ENCODE measurements at regions not wholly inside any gene's neighbourhood (a gene's known extent, or its start where the extent isn't known, plus 50 kb on each side); places are given as distances from the start of the nearest gene placed in this dataset.
A peak's percentile ranks its signal among the peaks of the same experiment; 100 is the strongest.
"Not testable (repeated sequence)": the region's sequence is repeated elsewhere in the genome, so short reads cannot be mapped to it uniquely, and the experiment has no call there.

- DNase-seq, result no peak
Observed at GRCh38 chr2:19198381-19198780, 160.0 kb downstream of the OSR1 start.

DNA sequence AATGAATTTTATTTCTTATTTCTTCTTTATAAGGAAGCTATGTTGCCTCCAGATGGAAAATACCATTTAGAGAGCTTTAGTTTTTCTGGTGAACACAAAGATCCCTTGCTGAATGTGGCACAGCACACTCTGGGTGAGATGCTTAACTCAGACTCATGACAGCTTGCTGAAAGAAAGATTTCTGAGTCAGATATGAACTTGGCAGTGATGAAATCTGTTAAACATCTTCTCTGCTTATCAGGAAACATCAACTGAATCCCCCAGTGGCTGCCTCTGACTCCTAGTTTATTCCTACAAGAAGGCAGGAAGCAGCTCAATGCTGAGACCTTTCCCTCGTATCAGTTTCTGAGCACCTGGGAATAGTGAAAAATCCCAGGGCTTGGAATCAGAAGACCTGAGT, 162.8 kb downstream of the OSR1 start:
- no peak for DNase-seq

DNA sequence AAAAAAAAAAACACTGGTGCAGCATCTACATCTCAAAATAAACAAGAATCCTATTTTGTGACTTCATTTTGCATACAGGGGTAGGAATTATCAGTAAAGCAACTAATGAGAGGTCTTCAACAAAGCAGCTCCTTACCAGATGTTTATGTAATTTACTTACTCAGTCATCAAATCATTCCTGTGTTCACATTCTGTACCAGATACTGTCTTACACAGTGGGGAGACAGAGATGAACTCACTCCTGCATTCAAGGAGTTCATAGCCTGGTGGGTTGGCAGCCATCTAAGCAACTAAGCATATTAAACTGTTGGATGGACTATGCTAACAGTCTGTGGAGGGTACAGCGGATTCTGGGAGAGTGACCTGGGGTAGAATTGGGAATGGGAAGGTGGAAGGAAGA, 169.0 kb downstream of the OSR1 start:
- DNase-seq, result no peak

- no peak for DNase-seq
Observed at GRCh38 chr2:19187323-19188020, 171.0 kb downstream of the OSR1 start.

GRCh38 chr2:19185086-19185485, 173.3 kb downstream of the OSR1 start:
- DNase-seq, result no peak

- DNase-seq, result no peak
Observed at GRCh38 chr2:19178175-19178574, 180.2 kb downstream of the OSR1 start.

GRCh38 chr2:19176977-19177376, 181.4 kb downstream of the OSR1 start:
- no peak for DNase-seq

- DNase-seq, result no peak
Observed at GRCh38 chr2:19176172-19176852, 182.1 kb downstream of the OSR1 start.

- DNase-seq, result no peak
Observed at GRCh38 chr2:19174176-19174575, 184.2 kb downstream of the OSR1 start.

GRCh38 chr2:19171409-19171808, 187.0 kb downstream of the OSR1 start:
- DNase-seq, result peak; percentile 76

- DNase-seq, result no peak
Observed at GRCh38 chr2:19169134-19169768, 189.2 kb downstream of the OSR1 start.

DNA sequence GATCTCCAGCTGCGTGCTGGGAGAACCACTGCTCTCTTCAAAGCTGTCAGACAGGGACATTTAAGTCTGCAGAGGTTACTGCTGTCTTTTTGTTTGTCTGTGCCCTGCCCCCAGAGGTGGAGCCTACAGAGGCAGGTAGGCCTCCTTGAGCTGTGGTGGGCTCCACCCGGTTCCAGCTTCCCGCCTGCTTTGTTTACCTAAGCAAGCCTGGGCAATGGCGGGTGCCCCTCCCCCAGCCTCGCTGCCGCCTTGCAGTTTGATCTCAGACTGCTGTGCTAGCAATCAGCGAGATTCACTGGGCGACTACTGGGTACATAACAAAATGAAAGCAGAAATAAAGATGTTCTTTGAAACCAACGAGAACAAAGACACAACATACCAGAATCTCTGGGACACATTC, 194.3 kb downstream of the OSR1 start:
- DNase-seq, result not testable (repeated sequence)

DNA sequence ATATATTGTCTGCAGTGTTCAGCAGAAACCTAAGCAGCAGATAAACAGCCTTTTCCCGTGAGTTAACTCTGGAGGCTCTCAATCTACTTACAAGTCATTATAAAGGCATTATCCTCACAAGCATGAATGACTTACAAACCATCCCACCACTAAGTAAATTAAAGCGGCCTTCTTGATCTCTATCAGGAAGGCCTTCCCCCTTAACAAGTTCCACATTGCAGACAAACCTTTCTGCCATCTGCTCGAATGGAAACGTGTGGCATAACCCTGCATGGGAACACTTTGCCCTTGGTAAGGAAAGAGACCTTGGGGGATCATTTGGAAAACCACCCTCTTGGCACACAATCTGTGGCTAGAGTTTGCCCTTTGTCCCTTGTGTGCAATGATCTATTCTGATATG, 199.5 kb downstream of the OSR1 start:
- peak; percentile 98 for DNase-seq

- peak; percentile 55 for DNase-seq
Observed at GRCh38 chr2:19158211-19158610, 200.2 kb downstream of the OSR1 start.

DNA sequence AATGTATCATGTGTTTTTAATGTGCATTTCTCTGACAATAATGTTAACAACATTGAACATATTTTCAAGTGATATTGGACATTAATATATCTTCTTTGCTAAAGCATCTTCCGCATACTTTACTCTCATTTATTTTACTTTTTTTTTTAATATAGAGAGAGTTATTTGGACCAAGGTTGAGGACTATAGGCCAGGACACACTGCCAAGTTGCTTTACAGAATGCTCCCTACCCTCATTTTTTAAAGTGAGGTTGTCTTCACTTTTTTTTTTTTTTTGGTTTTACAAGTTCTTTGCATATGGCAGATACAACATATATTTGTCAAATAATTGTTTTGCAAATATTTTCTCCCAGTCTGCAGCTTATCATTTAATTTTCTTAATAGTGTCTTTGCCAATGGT, 201.8 kb downstream of the OSR1 start:
- DNase-seq, result no peak

DNA sequence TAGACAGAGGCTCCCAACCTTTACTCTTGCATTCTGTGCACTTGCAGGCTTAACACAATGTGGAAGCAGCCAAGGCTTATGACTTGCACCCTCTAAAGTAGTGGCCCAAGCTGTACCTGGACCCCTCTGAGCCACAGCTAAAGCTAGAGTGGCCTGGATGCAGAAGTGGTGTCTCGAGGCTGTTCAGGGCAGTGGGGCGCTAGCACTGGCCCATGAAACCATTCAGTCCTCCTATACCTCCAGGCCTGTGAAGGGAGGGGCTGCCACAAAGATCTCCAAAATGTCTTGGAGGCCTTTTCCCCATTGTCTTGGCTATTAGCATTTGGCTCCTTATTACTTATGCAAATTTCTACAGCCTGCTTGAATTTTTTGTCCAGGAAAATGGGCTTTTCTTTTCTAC, 207.7 kb downstream of the OSR1 start:
- no peak for DNase-seq

DNA sequence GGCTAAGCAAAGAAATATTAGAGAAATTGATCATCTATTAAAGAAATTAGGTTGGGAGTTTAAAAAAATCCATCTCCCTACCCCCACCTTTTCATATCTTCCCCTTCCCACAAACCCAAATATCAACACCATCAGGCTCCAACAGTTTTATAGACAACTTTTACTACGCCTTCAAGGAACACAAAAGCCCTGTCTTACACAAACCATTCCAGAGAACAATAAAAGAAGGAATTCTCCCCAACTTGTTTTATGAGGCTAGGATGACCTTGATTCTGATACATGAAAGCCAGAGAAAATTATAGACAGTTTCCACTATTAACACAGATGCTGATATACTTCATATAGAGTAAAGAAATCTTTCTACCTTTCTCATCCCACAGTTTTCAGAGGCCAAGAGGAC, 211.6 kb downstream of the OSR1 start:
- DNase-seq, result no peak

DNA sequence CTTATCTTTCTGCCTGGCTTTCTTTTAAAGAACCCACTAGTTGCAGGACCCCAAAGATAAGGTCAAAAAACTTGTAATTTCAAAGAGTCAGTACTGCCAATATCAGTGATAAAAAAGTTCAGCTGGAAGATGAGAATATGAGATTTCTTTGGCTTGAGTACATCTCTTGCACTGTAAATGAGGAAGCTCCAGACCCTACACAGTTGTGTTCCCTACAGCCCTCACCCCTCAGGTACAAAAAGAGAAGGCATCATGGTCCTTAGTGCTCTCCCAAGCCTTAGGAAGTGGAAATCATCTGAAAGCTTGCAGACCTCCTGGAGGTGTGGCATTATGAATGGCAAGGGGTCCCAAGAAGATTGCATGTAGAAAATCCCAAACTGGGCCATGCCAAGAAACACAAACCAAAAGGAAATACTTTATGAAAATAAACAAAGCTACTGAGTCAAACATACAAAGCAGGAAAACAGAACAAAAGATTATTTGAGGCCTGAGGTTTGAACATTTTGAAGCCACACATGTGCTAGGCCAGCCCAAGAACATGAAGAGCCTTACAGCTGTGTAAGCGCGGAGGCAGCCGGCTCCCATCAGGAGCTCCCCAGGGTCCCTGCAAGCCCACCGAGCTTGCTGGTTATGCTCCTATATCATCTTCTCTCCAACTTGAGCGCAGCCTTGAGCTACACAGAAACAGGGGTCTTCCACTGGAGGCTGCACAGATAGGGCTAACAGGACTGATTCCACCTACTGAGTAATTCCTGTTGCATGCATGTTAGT, 217.0 kb downstream of the OSR1 start:
- no peak for DNase-seq

GRCh38 chr2:19140463-19141208, 217.8 kb downstream of the OSR1 start:
- peak; percentile 49 for DNase-seq

DNA sequence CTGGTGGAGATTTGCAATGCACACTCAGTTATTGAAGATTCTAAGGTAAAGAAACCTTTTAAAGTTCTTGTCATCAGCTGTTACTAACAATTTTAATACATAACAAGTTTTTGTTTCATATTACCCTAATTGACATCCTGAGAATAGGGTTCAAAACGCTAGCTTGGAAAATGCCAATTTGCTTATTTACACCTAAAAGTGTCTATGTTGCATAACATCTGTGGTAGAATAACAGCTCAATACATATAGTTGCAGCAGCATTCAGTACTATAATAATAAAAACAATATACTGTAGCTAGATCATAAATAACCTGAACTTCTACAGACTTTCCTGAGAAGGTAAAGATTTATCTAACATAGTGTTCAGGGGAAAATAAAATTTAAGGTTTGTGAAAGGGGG, 219.0 kb downstream of the OSR1 start:
- no peak for DNase-seq

GRCh38 chr2:19138264-19138825, 220.1 kb downstream of the OSR1 start:
- peak; percentile 76 for DNase-seq

- DNase-seq, result no peak
Observed at GRCh38 chr2:19137433-19137832, 221.0 kb downstream of the OSR1 start.

All from NCI-H82 (cell line).